Astrocyte (in vitro differentiated cells and primary cell): ENCODE measurements at regions not wholly inside any gene's neighbourhood (a gene's known extent, or its start where the extent isn't known, plus 50 kb on each side); places are given as distances from the start of the nearest gene placed in this dataset.
"Not testable (repeated sequence)": the region's sequence is repeated elsewhere in the genome, so short reads cannot be mapped to it uniquely, and the experiment has no call there.

Experiments
- CTCF ChIP-seq: IDR thresholded peaks from 2 replicates; pipeline ENCODE4 v1.5.1; 2011; ENCODE audit warnings: low read depth, mild to moderate bottlenecking, inconsistent platforms, low read length, moderate library complexity; ENCODE audit not compliant: insufficient read depth
- EZH2 ChIP-seq: IDR thresholded peaks from 2 replicates; pipeline ENCODE4 v1.6.1; 2012; ENCODE audit warnings: mild to moderate bottlenecking, low read length, inconsistent platforms; ENCODE audit not compliant: insufficient read depth

- not testable (repeated sequence) for TF ChIP-seq CTCF, EZH2
Measured at GRCh38 chr17:16861152-16861551, 110.8 kb downstream of the TNFRSF13B start.
